ENCODE measurements at regions not wholly inside any gene's neighbourhood (a gene's known extent, or its start where the extent isn't known, plus 50 kb on each side); places are given as distances from the start of the nearest gene placed in this dataset.

GRCh38 chr13:74280093-74280794 lies 146.0 kb upstream of the KLF12 start:
- TF ChIP-seq CTCF (IDR thresholded peaks at IDR 0.05; ENCODE audit: insufficient read depth, low read depth, low read length, missing control alignments), result no peak
- H3K4me3 ChIP-seq (ENCODE audit: low read depth, low read length), result no peak overlapping the region
- no peak for DNase-seq (ENCODE audit: low read depth)

GRCh38 chr13:74278901-74279300 lies 144.7 kb upstream of the KLF12 start:
- DNase-seq (ENCODE audit: low read depth), result no peak
- H3K4me3 ChIP-seq (ENCODE audit: low read depth, low read length), result no peak overlapping the region
- TF ChIP-seq CTCF (IDR thresholded peaks at IDR 0.05; ENCODE audit: insufficient read depth, low read depth, low read length, missing control alignments), result no peak

GRCh38 chr13:74274916-74275315 lies 140.7 kb upstream of the KLF12 start:
- no peak for DNase-seq (ENCODE audit: low read depth)
- no peak for TF ChIP-seq CTCF (IDR thresholded peaks at IDR 0.05; ENCODE audit: insufficient read depth, low read depth, low read length, missing control alignments)
- H3K4me3 ChIP-seq (ENCODE audit: low read depth, low read length), result no peak overlapping the region

GRCh38 chr13:74273581-74273980 lies 139.4 kb upstream of the KLF12 start:
- no peak overlapping the region for H3K4me3 ChIP-seq (ENCODE audit: low read depth, low read length)
- DNase-seq (ENCODE audit: low read depth), result no peak
- no peak for TF ChIP-seq CTCF (IDR thresholded peaks at IDR 0.05; ENCODE audit: insufficient read depth, low read depth, low read length, missing control alignments)

GRCh38 chr13:74272826-74273225 lies 138.6 kb upstream of the KLF12 start:
- TF ChIP-seq CTCF (IDR thresholded peaks at IDR 0.05; ENCODE audit: insufficient read depth, low read depth, low read length, missing control alignments), result no peak
- no peak for DNase-seq (ENCODE audit: low read depth)
- H3K4me3 ChIP-seq (ENCODE audit: low read depth, low read length), result no peak overlapping the region

- H3K4me3 ChIP-seq (ENCODE audit: low read depth, low read length), result no peak overlapping the region
- TF ChIP-seq CTCF (IDR thresholded peaks at IDR 0.05; ENCODE audit: insufficient read depth, low read depth, low read length, missing control alignments), result no peak
- no peak for DNase-seq (ENCODE audit: low read depth)
These were observed 135.8 kb upstream of the KLF12 start for GRCh38 chr13:74270018-74270417.

- no peak overlapping the region for H3K4me3 ChIP-seq (ENCODE audit: low read depth, low read length)
- no peak for DNase-seq (ENCODE audit: low read depth)
- TF ChIP-seq CTCF (IDR thresholded peaks at IDR 0.05; ENCODE audit: insufficient read depth, low read depth, low read length, missing control alignments), result no peak
These were observed 132.7 kb upstream of the KLF12 start for GRCh38 chr13:74266861-74267260.
